Caco-2 (cell line): ENCODE measurements at regions not wholly inside any gene's neighbourhood (a gene's known extent, or its start where the extent isn't known, plus 50 kb on each side); places are given as distances from the start of the nearest gene placed in this dataset.

Experiments
- BruUV-seq: library from RNA; stranded (reverse); fragments of 400-500 nt; replicated peaks from 2 replicates; lab custom pipeline; 2021; lab: Mats Ljungman, UMichigan
- CTCF ChIA-PET: fragments of 300-600 bp; sonication (Branson Sonifier 250); formaldehyde crosslinking; loops from one replicate; lab custom pipeline; 2022; ENCODE audit warnings: antibody characterized with exemption; lab: Charles Lee
- POLR2A ChIA-PET: fragments of 300-600 bp; sonication (Branson Sonifier 250); formaldehyde crosslinking; loops from one replicate; lab custom pipeline; 2022; ENCODE audit warnings: antibody characterized with exemption; lab: Charles Lee
- DNase-seq, 2 experiments: peaks; one replicate each; pipeline versions ENCODE4 v3.0.0 to v3.0.0-alpha.2; 2020 to 2022
- H3K27me3 ChIP-seq: replicated peaks from 2 replicates; pipeline ENCODE4 v1.6.0; 2011; ENCODE audit warnings: low read length; ENCODE audit not compliant: control insufficient read depth, insufficient read depth
- H3K36me3 ChIP-seq: 2 replicates; pipeline ENCODE4 v1.5.1; 2011; ENCODE audit warnings: low read length; ENCODE audit not compliant: control insufficient read depth, insufficient read depth
- H3K4me1 ChIP-seq: fragments of 250-450 bp; sonication (Bioruptor Pico); 2 replicates; pipeline ENCODE4 v1.5.1; 2020; ENCODE audit warnings: mild to moderate bottlenecking
- H3K4me3 ChIP-seq: 2 replicates; pipeline ENCODE4 v1.5.1; 2011; ENCODE audit warnings: low read depth, mild to moderate bottlenecking, control low read depth, low read length
- H3K9me3 ChIP-seq: fragments of 250-450 bp; sonication (Bioruptor Pico); 2 replicates; pipeline ENCODE4 v1.5.1; 2020; ENCODE audit warnings: mild to moderate bottlenecking, moderate library complexity
- H3K27ac Mint-ChIP-seq: one replicate; pipeline ENCODE4 v1.8.0; 2022; ENCODE audit warnings: mixed read lengths; ENCODE audit not compliant: unreplicated experiment
- H3K27me3 Mint-ChIP-seq: one replicate; pipeline ENCODE4 v1.8.0; 2022; ENCODE audit warnings: mixed read lengths; ENCODE audit not compliant: insufficient read depth, unreplicated experiment
- H3K36me3 Mint-ChIP-seq: one replicate; pipeline ENCODE4 v1.8.0; 2022; ENCODE audit warnings: mild to moderate bottlenecking, mixed read lengths; ENCODE audit not compliant: insufficient read depth, unreplicated experiment
- H3K4me1 Mint-ChIP-seq: one replicate; pipeline ENCODE4 v1.8.0; 2022; ENCODE audit warnings: low read depth, mixed read lengths; ENCODE audit not compliant: unreplicated experiment
- H3K4me3 Mint-ChIP-seq: one replicate; pipeline ENCODE4 v1.8.0; 2022; ENCODE audit warnings: mild to moderate bottlenecking, moderate library complexity, mixed read lengths; ENCODE audit not compliant: unreplicated experiment
- H3K9me3 Mint-ChIP-seq: one replicate; pipeline ENCODE4 v1.8.0; 2022; ENCODE audit warnings: mixed read lengths; ENCODE audit not compliant: unreplicated experiment
- CTCF ChIP-seq, 2 experiments: fragments of 200-600 bp in 1 of 2; IDR thresholded peaks; 1 replicate in 1 of 2; 2 replicates in 1 of 2; pipeline versions ENCODE4 v1.5.1 to v1.8.0; 2011 to 2022; ENCODE audit warnings: antibody characterized with exemption in 1 of 2, control low read depth in 1 of 2, inconsistent platforms in 1 of 2, low read depth in 1 of 2, low read length in 1 of 2, mild to moderate bottlenecking in 1 of 2, moderate library complexity in 1 of 2; ENCODE audit not compliant: insufficient read depth in 1 of 2, severe bottlenecking in 1 of 2, unreplicated experiment in 1 of 2
- intact Hi-C: fragments of 100-400 bp; cut with micrococcal nuclease; formaldehyde crosslinking; loops from one replicate; pipeline ENCODE4 v1.10.0; 2022; ENCODE audit not compliant: unreplicated experiment

GRCh38 chr18:75895135-75895534, 467.6 kb upstream of the SMIM21 start:
- ChIA-PET CTCF (no interaction called here), POLR2A (no interaction called here)
- Mint-ChIP-seq H3K9me3 (no peaks in the 10 kb centered on the region), H3K27ac (no peak overlapping the region), H3K27me3 (no peaks in the 10 kb centered on the region), H3K36me3 (no peaks in the 10 kb centered on the region), H3K4me1 (no peaks in the 10 kb centered on the region), H3K4me3 (no peak overlapping the region)
- TF ChIP-seq CTCF (IDR thresholded peaks at IDR 0.05; ENCODE audit: insufficient read depth in 1 of 2, low read depth in 1 of 2, low read length in 1 of 2, severe bottlenecking in 1 of 2, unreplicated experiment in 1 of 2), result no peak
- H3K4me1 ChIP-seq, result no peaks in the 10 kb centered on the region
- intact Hi-C loops, result no loop called here
- H3K36me3 ChIP-seq, result no peaks in the 10 kb centered on the region
- no peaks in the 10 kb centered on the region for H3K9me3 ChIP-seq
- H3K27me3 ChIP-seq, result no peaks in the 10 kb centered on the region
- H3K4me3 ChIP-seq, result no peak overlapping the region
- no peak for DNase-seq
- BruUV-seq, result no TSS peak

GRCh38 chr18:75884728-75885127, 457.2 kb upstream of the SMIM21 start:
- no peaks in the 10 kb centered on the region for H3K36me3 Mint-ChIP-seq
- H3K27ac Mint-ChIP-seq, result no peak overlapping the region
- DNase-seq, result no peak
- no peaks in the 10 kb centered on the region for H3K27me3 Mint-ChIP-seq
- H3K9me3 Mint-ChIP-seq, result no peaks in the 10 kb centered on the region
- Histone ChIP-seq H3K4me3 (no peak overlapping the region), H3K36me3 (no peaks in the 10 kb centered on the region), H3K9me3 (no peaks in the 10 kb centered on the region), H3K27me3 (no peaks in the 10 kb centered on the region), H3K4me1 (no peaks in the 10 kb centered on the region)
- intact Hi-C loops, result loop anchor here (2.0 kb wide), 1 partner anchor 464 kb away; no protein-coding TSS in a partner anchor
- POLR2A ChIA-PET, result no interaction called here
- H3K4me1 Mint-ChIP-seq, result no peaks in the 10 kb centered on the region
- CTCF ChIA-PET, result no interaction called here
- TF ChIP-seq CTCF (IDR thresholded peaks at IDR 0.05; ENCODE audit: insufficient read depth in 1 of 2, low read depth in 1 of 2, low read length in 1 of 2, severe bottlenecking in 1 of 2, unreplicated experiment in 1 of 2), result no peak
- BruUV-seq, result no TSS peak
- H3K4me3 Mint-ChIP-seq, result no peak overlapping the region

- Histone ChIP-seq H3K9me3 (no peaks in the 10 kb centered on the region), H3K27me3 (no peaks in the 10 kb centered on the region), H3K4me1 (no peaks in the 10 kb centered on the region), H3K36me3 (no peaks in the 10 kb centered on the region), H3K4me3 (no peak overlapping the region)
- CTCF ChIA-PET, result no interaction called here
- H3K4me1 Mint-ChIP-seq, result no peaks in the 10 kb centered on the region
- H3K27ac Mint-ChIP-seq, result no peak overlapping the region
- POLR2A ChIA-PET, result no interaction called here
- no peak for TF ChIP-seq CTCF (IDR thresholded peaks at IDR 0.05; ENCODE audit: insufficient read depth in 1 of 2, low read depth in 1 of 2, low read length in 1 of 2, severe bottlenecking in 1 of 2, unreplicated experiment in 1 of 2)
- DNase-seq, result no peak
- BruUV-seq, result no TSS peak
- no peaks in the 10 kb centered on the region for H3K36me3 Mint-ChIP-seq
- H3K4me3 Mint-ChIP-seq, result no peak overlapping the region
- intact Hi-C loops, result no loop called here
- no peaks in the 10 kb centered on the region for H3K27me3 Mint-ChIP-seq
- H3K9me3 Mint-ChIP-seq, result no peaks in the 10 kb centered on the region
Observed at GRCh38 chr18:75880925-75881504, 453.5 kb upstream of the SMIM21 start.
